ENCODE measurements at regions not wholly inside any gene's neighbourhood (a gene's known extent, or its start where the extent isn't known, plus 50 kb on each side); places are given as distances from the start of the nearest gene placed in this dataset.

DNA sequence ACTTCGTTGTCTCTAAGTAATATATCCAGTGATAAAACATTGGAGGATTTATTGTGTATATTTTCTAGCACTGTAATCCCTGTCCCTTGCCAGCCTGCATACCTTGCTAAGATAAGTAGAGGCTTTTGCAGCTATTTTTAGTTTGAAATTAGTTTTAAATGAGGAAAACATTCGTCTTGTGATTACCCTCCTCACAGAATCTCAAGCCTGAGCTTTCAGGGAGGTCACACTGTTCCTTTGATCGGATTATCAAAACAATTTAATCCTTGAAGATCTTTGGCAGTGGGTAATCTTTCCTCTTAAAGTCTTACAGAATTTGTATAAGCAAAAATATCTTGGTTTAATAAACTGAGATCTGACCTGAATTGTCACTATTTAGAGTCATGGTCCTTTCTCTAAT, 897.0 kb upstream of the CELF2 start:
- no peak for FAIRE-seq

DNA sequence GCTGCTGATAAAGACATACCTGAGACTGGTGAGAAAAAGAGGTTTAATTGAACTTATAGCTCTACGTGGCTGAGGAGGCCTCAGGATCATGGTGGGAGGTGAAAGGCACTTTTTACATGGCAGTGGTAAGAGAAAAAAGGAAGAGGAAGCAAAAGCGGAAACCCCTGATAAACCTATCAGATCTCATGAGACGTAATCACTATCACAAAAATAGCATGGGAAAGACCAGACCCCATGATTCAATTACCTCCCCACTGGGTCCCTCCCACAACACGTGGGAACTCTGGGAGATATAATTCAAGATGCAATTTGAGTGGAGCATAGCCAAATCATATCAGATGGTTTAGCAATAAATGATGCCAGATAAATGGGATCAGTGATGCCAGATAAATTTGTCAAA, 892.0 kb upstream of the CELF2 start:
- no peak for FAIRE-seq

DNA sequence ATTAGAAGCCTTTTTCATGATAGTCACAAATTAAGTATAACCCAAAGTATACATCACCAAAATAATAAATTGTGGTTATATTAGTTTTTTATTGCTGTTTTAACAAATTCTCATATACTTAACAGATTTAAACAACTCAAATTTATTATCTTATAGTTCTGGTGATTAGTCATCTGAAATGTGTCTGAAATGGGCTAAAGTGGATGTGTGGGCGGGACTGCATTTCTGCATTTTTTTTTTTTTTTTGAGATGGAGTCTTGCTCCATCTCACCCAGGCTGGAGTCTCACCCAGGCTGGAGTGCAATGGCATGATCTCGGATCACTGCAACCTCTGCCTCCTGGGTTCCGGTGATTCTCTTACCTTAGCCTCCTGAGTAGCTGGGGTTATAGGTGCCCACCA, 891.5 kb upstream of the CELF2 start:
- FAIRE-seq = no peak

DNA sequence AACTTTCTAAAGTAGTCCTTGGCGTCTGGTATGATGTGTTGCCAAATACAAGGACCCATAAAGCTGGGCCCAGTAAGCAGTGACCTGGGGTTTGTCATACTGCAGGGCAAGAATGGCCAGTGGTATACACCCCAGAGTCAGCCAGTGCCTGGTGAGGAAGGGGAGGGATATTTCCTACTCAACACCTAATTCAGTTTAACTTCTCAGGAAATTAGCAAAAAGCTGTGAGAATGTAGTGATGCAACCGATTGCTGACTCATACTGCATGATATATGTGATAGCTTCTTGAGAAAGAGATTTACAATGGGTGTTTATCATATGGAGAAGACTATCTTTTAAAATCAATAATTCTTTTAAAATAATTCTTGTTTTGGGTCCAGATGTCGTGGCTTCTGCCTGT, 889.3 kb upstream of the CELF2 start:
- no peak for FAIRE-seq

DNA sequence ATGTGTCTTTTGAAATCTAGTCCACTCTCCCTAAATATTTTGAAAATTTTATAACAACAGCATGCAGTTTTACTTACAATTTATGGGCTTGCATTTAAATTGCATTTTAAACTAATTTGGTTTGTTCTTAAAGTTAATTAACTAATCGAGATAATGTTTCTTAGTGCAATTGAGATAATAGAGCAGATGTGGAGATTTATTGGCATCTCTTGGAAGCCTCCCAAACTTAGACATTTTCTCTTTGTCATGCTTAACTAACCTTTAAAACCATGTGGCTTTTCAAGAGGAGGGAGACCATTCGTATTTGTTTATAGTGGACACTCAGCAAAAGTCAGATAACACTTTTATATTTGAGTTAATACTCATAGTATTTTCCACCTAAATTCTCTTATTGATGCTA, 887.0 kb upstream of the CELF2 start:
- FAIRE-seq = no peak

- no peak for FAIRE-seq
These were observed 885.7 kb upstream of the CELF2 start for GRCh38 chr10:10132009-10132408.

GRCh38 chr10:10133281-10133680, 884.4 kb upstream of the CELF2 start:
- FAIRE-seq = no peak

DNA sequence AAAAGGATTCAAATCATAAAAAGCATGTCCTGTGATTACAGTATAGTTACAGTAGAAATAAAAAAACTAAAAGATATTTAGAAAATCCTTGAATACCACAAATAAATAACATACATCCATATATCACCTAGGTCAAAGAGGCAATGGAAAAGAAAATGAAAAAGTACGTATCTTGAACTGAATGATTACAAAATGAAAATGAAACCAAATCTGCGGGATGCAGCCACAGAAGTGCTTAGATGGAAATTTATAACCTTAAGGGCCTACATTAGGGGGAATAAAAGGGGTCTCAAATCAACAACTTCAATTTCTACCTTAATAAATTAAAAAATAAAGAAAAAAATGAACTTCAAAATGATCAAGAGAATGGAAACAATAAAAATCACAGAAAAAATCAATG, 879.0 kb upstream of the CELF2 start:
- FAIRE-seq = no peak

DNA sequence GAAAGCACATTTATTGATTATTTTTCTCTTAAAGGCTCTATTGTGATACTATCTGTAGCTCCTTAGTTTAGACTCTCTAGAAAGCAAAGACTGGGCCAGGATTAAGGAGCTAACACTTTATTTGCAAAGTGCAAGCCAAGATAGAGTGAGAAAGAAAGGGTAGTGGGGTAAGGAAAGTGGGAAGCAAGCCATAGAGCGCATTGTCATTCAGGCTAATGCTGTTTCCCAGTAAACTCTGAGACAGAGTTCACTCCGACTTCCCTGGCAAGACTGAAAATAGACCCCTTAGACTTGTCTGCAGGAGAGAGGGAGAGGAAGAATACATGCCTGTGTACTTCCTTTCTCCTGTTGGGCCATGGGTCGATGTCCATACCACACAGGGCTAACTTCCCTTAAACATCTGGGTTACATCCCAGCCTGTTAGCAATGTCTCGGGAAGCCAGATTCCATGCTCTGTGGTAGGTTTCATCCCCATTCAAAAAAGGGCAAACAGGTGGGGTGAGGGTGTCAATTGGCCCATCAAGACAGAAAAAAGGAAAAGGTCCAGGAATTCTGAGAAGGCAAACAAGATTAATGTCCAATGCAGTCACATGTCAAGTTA, 875.8 kb upstream of the CELF2 start:
- no peak for FAIRE-seq

- FAIRE-seq = no peak
These were observed 871.1 kb upstream of the CELF2 start for GRCh38 chr10:10146604-10147003.

- no peak for FAIRE-seq
These were observed 867.8 kb upstream of the CELF2 start for GRCh38 chr10:10149899-10150298.

GRCh38 chr10:10156917-10157600, 860.6 kb upstream of the CELF2 start:
- no peak for FAIRE-seq

GRCh38 chr10:10160821-10161312, 856.8 kb upstream of the CELF2 start:
- no peak for FAIRE-seq

GRCh38 chr10:10164848-10165247, 852.8 kb upstream of the CELF2 start:
- FAIRE-seq = no peak

GRCh38 chr10:10165415-10165814, 852.3 kb upstream of the CELF2 start:
- FAIRE-seq = no peak

- no peak for FAIRE-seq
These were observed 839.2 kb upstream of the CELF2 start for GRCh38 chr10:10178476-10178875.

DNA sequence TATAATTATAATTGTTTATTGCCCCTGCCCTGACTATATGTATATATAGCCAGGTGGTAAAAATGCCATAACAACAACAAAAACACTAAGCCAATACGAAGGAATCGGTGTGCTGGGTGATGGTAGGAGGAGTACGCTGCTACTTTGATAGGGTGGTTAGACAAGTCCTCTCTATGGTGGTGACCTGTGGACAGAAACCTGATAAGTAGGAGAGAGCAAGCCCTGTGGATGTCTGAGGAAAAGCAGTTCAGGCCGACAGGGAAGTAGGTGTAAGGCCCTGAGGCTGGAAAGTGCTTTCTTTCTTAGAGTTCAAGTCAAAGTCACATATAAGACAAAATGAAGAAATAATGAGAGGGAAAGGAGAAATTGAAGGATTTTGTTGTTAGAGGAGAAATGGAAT, 823.8 kb upstream of the CELF2 start:
- no peak for FAIRE-seq

GRCh38 chr10:10196701-10197100, 821.0 kb upstream of the CELF2 start:
- no peak for FAIRE-seq

- FAIRE-seq = no peak
These were observed 820.2 kb upstream of the CELF2 start for GRCh38 chr10:10197423-10197822.

GRCh38 chr10:10198363-10198762, 819.3 kb upstream of the CELF2 start:
- no peak for FAIRE-seq

DNA sequence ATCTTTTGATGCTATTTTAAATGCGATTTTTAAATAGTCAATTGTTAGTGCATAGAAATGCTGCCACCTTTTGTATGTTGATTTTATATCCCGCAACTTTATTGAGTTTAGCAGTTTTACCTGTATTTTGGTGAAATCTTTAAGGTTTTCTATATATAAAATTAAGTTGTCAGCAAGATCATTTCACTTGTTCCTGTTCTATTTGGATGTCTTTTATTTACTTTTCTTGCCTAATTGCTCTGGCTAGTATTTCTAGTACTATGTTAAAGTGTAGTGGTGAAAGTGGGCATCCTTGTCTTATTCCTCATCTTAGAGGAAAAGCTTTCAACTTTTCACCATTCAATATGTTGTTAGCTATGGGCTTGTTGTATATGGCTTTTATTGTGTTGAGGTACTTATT, 813.3 kb upstream of the CELF2 start:
- FAIRE-seq = no peak

- FAIRE-seq = no peak
These were observed 811.8 kb upstream of the CELF2 start for GRCh38 chr10:10205906-10206305.

DNA sequence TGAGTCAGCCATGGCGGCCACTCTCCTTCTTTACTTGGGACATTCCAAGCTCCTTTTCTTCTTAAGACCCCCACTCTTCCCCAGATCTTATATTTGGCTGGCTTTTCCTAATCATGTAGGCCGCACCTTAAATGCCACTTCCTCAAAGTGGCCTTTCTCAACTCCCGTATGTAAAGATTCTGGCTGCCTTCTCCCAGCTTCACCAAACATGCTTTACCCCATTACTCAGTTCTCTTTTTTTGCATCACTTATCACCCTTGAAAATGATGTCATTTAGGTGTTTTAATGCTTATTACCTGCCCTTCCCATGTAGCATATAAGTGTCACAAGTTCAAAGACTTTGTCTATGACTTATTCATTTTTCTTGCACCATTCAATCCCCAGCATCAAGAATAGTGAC, 810.1 kb upstream of the CELF2 start:
- no peak for FAIRE-seq

DNA sequence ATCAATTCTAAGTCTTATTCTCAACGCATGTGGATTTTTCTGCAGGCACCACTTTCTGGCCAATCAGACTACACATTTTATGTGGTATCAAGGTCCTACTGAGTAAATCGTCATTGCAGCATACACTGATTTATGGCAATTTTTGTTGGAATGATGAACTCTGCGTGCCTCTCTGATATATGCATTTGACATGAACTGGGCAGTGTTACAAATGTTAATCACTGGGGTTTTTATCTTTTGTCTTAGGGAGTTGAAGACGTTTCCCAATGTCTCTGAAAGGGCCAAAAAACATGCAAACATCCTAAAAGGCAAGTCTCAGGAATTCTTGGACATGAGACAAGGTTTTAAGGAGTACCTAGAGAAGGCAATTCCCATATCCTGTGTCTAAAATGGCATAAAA, 809.5 kb upstream of the CELF2 start:
- no peak for FAIRE-seq

- no peak for FAIRE-seq
These were observed 808.5 kb upstream of the CELF2 start for GRCh38 chr10:10209167-10209566.
